ENCODE measurements at regions not wholly inside any gene's neighbourhood (a gene's known extent, or its start where the extent isn't known, plus 50 kb on each side); places are given as distances from the start of the nearest gene placed in this dataset.

DNA sequence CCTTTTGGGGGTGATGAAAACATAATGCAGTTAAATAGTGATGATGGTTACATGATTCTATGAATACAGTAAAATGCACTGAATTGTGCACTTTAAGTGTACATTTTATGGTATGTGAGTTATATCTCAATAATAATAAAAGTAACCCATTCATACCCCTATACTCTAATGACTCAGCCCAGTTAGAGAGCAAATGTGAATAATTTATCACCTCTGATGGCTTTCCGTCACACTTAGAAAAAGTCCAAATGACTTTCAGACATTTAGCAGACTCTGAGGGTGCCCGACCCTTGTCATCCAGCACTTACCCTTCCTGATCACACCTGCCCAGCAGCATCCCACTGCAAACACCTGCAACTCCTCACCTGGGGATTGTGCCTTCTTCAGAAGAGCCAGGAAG, 148.1 kb upstream of the MAF start:
- H3K36me3 ChIP-seq (ENCODE audit: control insufficient read depth, insufficient read depth, low read length), result no peaks in the 10 kb centered on the region
- H3K9me3 Mint-ChIP-seq, result peaks cover 8% of the 10 kb centered on the region
- peaks cover 2% of the 10 kb centered on the region for H3K4me1 ChIP-seq (ENCODE audit: control insufficient read depth, insufficient read depth, low read length)
- TF ChIP-seq, protein P1, sequence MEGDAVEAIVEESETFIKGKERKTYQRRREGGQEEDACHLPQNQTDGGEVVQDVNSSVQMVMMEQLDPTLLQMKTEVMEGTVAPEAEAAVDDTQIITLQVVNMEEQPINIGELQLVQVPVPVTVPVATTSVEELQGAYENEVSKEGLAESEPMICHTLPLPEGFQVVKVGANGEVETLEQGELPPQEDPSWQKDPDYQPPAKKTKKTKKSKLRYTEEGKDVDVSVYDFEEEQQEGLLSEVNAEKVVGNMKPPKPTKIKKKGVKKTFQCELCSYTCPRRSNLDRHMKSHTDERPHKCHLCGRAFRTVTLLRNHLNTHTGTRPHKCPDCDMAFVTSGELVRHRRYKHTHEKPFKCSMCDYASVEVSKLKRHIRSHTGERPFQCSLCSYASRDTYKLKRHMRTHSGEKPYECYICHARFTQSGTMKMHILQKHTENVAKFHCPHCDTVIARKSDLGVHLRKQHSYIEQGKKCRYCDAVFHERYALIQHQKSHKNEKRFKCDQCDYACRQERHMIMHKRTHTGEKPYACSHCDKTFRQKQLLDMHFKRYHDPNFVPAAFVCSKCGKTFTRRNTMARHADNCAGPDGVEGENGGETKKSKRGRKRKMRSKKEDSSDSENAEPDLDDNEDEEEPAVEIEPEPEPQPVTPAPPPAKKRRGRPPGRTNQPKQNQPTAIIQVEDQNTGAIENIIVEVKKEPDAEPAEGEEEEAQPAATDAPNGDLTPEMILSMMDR (conservative IDR thresholded peaks at IDR 0.05), result no peak
- no peak overlapping the region for H3K4me3 Mint-ChIP-seq
- WGBS, 2 experiments (ENCODE audit: insufficient coverage in 1 of 2, insufficient read length in 1 of 2), result 88 to 100% methylated on average over 2 of the region's 2 CpGs
- no peak overlapping the region for H3K27ac Mint-ChIP-seq
- peaks cover 13% of the 10 kb centered on the region for H3K4me1 Mint-ChIP-seq
- H3K27me3 Mint-ChIP-seq (ENCODE audit: insufficient read depth), result peaks cover 9% of the 10 kb centered on the region
- no peak overlapping the region for H3K9ac ChIP-seq (ENCODE audit: extremely low read depth, low read length, poor library complexity, severe bottlenecking)
- H3K27me3 ChIP-seq (ENCODE audit: control insufficient read depth, insufficient read depth, low read length, poor library complexity, severe bottlenecking), result no peaks in the 10 kb centered on the region
- no peak overlapping the region for H3K27ac ChIP-seq (ENCODE audit: low read depth, low read length)
- H3K9me3 ChIP-seq (ENCODE audit: control insufficient read depth, low read length), result peaks cover 8% of the 10 kb centered on the region
- DNase-seq, result no peak
- peaks cover 2% of the 10 kb centered on the region for H3K36me3 Mint-ChIP-seq (ENCODE audit: low read depth)
- H3K4me3 ChIP-seq (ENCODE audit: low read length), result no peak overlapping the region

DNA sequence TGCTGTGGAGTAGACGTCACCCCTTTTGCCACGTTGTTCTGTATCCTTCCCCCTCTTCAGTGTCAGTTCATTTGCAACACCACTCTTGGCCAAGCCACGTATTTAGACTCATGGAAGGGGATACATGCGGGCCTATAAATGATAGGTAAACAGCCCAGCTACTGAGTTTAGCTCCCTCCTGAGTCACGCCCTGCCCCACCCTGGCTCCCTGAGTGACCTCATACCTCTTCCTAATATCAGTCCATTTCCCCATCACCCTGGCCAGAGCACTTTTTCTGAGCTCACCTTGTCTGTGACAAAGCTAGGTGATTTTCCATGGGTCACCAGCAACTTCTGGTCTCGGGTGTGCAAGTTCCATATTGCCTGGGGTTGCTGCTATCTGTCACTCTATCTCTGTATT, 147.2 kb upstream of the MAF start:
- H3K4me3 Mint-ChIP-seq, result no peak overlapping the region
- no peak for DNase-seq
- H3K36me3 Mint-ChIP-seq (ENCODE audit: low read depth), result peaks cover 2% of the 10 kb centered on the region
- no peak overlapping the region for H3K27ac ChIP-seq (ENCODE audit: low read depth, low read length)
- no peak overlapping the region for H3K4me3 ChIP-seq (ENCODE audit: low read length)
- peaks cover 4% of the 10 kb centered on the region for H3K4me1 Mint-ChIP-seq
- WGBS, 2 experiments (ENCODE audit: insufficient coverage in 1 of 2, insufficient read length in 1 of 2), result 86 to 91% methylated on average over 2 to 6 of the region's 6 CpGs
- peaks cover 8% of the 10 kb centered on the region for H3K9me3 Mint-ChIP-seq
- H3K36me3 ChIP-seq (ENCODE audit: control insufficient read depth, insufficient read depth, low read length), result no peaks in the 10 kb centered on the region
- H3K9me3 ChIP-seq (ENCODE audit: control insufficient read depth, low read length), result peaks cover 8% of the 10 kb centered on the region
- no peaks in the 10 kb centered on the region for H3K27me3 ChIP-seq (ENCODE audit: control insufficient read depth, insufficient read depth, low read length, poor library complexity, severe bottlenecking)
- H3K27me3 Mint-ChIP-seq (ENCODE audit: insufficient read depth), result peaks cover 9% of the 10 kb centered on the region
- H3K4me1 ChIP-seq (ENCODE audit: control insufficient read depth, insufficient read depth, low read length), result no peaks in the 10 kb centered on the region
- TF ChIP-seq, protein P1 (conservative IDR thresholded peaks at IDR 0.05), result no peak
- H3K9ac ChIP-seq (ENCODE audit: extremely low read depth, low read length, poor library complexity, severe bottlenecking), result no peak overlapping the region
- H3K27ac Mint-ChIP-seq, result no peak overlapping the region

DNA sequence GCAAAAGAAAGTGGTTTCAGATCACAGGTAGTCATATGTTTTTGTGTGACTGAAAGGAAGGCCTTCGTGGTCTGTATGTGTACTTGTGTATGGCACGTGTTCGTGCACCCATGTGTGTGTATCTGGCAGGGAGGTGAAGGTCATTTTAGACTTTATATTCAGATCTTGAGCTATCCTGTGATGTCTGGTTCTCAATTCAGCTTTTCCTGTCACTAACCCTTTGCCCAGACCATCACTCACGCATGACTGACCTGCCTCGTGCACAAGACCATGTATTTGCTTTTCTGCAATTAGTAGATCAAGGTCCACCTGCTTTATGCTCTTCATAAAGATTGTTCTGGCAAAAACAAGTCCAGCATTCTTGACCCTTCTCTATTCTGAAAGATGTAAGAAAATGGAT, 139.7 kb upstream of the MAF start:
- no peak overlapping the region for H3K27ac Mint-ChIP-seq
- H3K4me3 Mint-ChIP-seq, result no peak overlapping the region
- WGBS, 2 experiments (ENCODE audit: insufficient coverage in 1 of 2, insufficient read length in 1 of 2), result 95 to 97% methylated on average over 5 of the region's 5 CpGs

More for the DNA sequence above, 139.7 kb upstream of the MAF start:
- no peaks in the 10 kb centered on the region for H3K36me3 ChIP-seq (ENCODE audit: control insufficient read depth, insufficient read depth, low read length)
- H3K4me3 ChIP-seq (ENCODE audit: low read length), result no peak overlapping the region
- H3K9ac ChIP-seq (ENCODE audit: extremely low read depth, low read length, poor library complexity, severe bottlenecking), result no peak overlapping the region
- Mint-ChIP-seq H3K9me3 (no peaks in the 10 kb centered on the region), H3K4me1 (peaks cover 10% of the 10 kb centered on the region), H3K36me3 (ENCODE audit: low read depth) (no peaks in the 10 kb centered on the region), H3K27me3 (ENCODE audit: insufficient read depth) (peaks cover 5% of the 10 kb centered on the region)
- H3K4me1 ChIP-seq (ENCODE audit: control insufficient read depth, insufficient read depth, low read length), result peaks cover 4% of the 10 kb centered on the region
- H3K27ac ChIP-seq (ENCODE audit: low read depth, low read length), result no peak overlapping the region
- no peaks in the 10 kb centered on the region for H3K9me3 ChIP-seq (ENCODE audit: control insufficient read depth, low read length)
- DNase-seq, result no peak
- TF ChIP-seq, protein P1 (conservative IDR thresholded peaks at IDR 0.05), result no peak
- no peaks in the 10 kb centered on the region for H3K27me3 ChIP-seq (ENCODE audit: control insufficient read depth, insufficient read depth, low read length, poor library complexity, severe bottlenecking)
